Aorta (tissue), 5 donors: ENCODE measurements at regions not wholly inside any gene's neighbourhood (a gene's known extent, or its start where the extent isn't known, plus 50 kb on each side); places are given as distances from the start of the nearest gene placed in this dataset.

Experiments used
- ATAC-seq: fragments of 200-7000 bp; cut with Tn5 transposase; one replicate; pipeline ENCODE4 v1.9.1; 2022; ENCODE audit warnings: moderate library complexity; ENCODE audit not compliant: low FRiP score
- DNase-seq, 2 donors: peaks; one replicate each; pipeline ENCODE4 v3.0.0-alpha.2; 2020
- H3K27ac ChIP-seq, 2 donors: one replicate each; pipeline ENCODE4 v1.5.1; 2013; ENCODE audit warnings: low read length in 2 of 2, mild to moderate bottlenecking in 2 of 2, moderate library complexity in 2 of 2, control low read depth in 1 of 2, inconsistent platforms in 1 of 2, low read depth in 1 of 2
- H3K27me3 ChIP-seq, 2 donors: one replicate each; pipeline ENCODE4 v1.6.1; 2013; ENCODE audit warnings: control low read depth in 1 of 2, low read length in 1 of 2, mild to moderate bottlenecking in 1 of 2, moderate library complexity in 1 of 2; ENCODE audit not compliant: insufficient read depth in 2 of 2, control insufficient read depth in 1 of 2
- H3K36me3 ChIP-seq, 2 donors: one replicate each; pipeline ENCODE4 v1.6.1; 2013; ENCODE audit warnings: control low read depth in 1 of 2, low read length in 1 of 2, mild to moderate bottlenecking in 1 of 2; ENCODE audit not compliant: insufficient read depth in 2 of 2, control insufficient read depth in 1 of 2
- H3K4me1 ChIP-seq, 2 donors: one replicate each; pipeline ENCODE4 v1.6.1; 2013; ENCODE audit warnings: low read length in 2 of 2, control low read depth in 1 of 2, mild to moderate bottlenecking in 1 of 2, moderate library complexity in 1 of 2; ENCODE audit not compliant: insufficient read depth in 2 of 2, control insufficient read depth in 1 of 2
- H3K4me3 ChIP-seq, 2 donors: one replicate each; pipeline ENCODE4 v1.5.1; 2013; ENCODE audit warnings: low read length in 2 of 2, control low read depth in 1 of 2, mild to moderate bottlenecking in 1 of 2
- H3K9me3 ChIP-seq: one replicate; pipeline ENCODE4 v1.6.1; 2013; ENCODE audit warnings: mild to moderate bottlenecking, low read length; ENCODE audit not compliant: control insufficient read depth
- WGBS, 2 donors: extraction: QIAGEN DNeasy Blood & Tissue Kit; methylation state at CpG; one replicate each; pipeline ENCODE4 v1.1.7; 2013; 5-methylcytosine and 5-hydroxymethylcytosine counted together
- intact Hi-C, 2 donors: fragments of 100-400 bp; cut with DNase I; formaldehyde crosslinking; loops; one replicate each; pipeline versions ENCODE4 v1.14.2 to v1.15.0; 2022
- donor health status: healthy with polysubstance abuse.
- donor health status: Bipolar disorder and iron deficiency.
- donor health status: DM: no; HTN: no; CAD: no.
- donor health status: DM: no; HTN: no; CAD: no.
- donor health status: DM: yes; HTN: yes; CAD: no.

DNA sequence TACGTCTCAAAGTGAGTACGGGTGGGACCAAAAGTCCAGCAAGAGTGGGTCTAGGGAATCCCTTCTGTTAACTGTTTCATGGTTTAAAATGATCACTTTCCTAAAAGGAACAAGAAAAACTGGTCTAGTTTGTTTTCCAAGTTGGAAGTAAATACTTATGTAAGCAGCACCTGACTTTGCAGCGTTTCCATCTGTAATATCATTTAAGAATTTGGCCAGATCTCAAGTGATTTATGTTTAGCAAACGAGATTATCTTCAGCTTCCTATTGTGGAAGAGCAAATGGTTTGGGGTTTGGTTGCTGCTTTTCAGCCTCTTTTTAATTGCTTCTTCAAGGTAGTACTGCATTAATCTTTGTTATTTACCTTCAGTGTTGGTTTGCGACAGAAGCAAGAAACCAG lies 50.4 kb downstream of the FHIP1A start:
- Histone ChIP-seq H3K27ac (no peak overlapping the region), H3K9me3 (no peaks in the 10 kb centered on the region), H3K36me3 (no peaks in the 10 kb centered on the region), H3K4me1 (no peaks in the 10 kb centered on the region), H3K27me3 (no peaks in the 10 kb centered on the region), H3K4me3 (no peak overlapping the region)
- WGBS, 2 donors: 23 to 32% methylated on average over 5 of the region's 5 CpGs
- ATAC-seq (no peak), DNase-seq (no peak)
- intact Hi-C loops: no loop called here

DNA sequence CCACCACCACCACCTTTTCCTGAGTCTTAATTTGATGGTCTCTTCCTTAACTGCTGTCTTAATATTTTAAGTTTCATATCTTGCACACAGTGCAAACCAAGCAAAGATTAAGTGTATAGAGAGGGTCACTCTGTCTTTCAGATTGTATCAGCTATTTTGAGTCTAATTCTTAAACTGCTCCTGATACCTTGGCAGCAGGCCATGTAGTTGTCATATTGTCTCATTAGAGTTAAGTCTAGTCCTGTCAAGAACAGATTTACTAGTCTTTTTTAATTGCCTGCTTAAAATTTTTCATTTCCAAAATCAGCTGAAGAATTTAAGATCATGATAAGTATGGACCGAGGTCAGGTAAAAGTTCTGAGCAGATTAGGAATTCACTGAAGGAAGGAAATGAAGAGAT lies 51.5 kb downstream of the FHIP1A start:
- H3K4me1 ChIP-seq: no peaks in the 10 kb centered on the region
- H3K27me3 ChIP-seq: no peaks in the 10 kb centered on the region
- H3K27ac ChIP-seq: no peak overlapping the region
- no peak for ATAC-seq
- intact Hi-C loops: no loop called here
- H3K4me3 ChIP-seq: no peak overlapping the region
- peaks cover 2% of the 10 kb centered on the region for H3K9me3 ChIP-seq
- DNase-seq: no peak
- 23% methylated on average over 1 of the region's 1 CpG for WGBS, 2 donors
- no peaks in the 10 kb centered on the region for H3K36me3 ChIP-seq

DNA sequence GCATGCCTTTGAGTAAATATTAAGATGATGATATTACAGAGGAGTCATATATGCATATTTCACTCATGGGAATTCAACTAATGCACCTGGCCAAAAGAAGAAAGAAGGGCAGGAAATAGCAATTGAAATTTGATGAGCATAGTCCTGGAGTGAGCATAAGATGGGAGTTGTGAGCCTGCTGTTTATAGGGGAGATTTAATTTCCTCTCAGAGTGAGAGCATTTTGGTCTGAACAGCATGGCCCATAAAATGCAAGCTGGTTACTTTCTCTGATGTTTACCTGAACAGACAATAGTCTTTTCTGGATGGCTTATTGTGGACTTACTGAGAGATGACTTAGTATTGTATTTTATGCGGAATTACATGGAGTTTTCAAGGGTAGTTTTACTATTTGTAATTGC lies 53.6 kb downstream of the FHIP1A start:
- ATAC-seq (no peak), DNase-seq (no peak)
- Histone ChIP-seq H3K9me3 (peaks cover 2% of the 10 kb centered on the region), H3K27me3 (no peaks in the 10 kb centered on the region), H3K4me1 (no peaks in the 10 kb centered on the region), H3K4me3 (no peak overlapping the region), H3K27ac (no peak overlapping the region), H3K36me3 (no peaks in the 10 kb centered on the region)
- intact Hi-C loops: no loop called here
- 92 to 96% methylated on average over 1 of the region's 1 CpG for WGBS, 2 donors

DNA sequence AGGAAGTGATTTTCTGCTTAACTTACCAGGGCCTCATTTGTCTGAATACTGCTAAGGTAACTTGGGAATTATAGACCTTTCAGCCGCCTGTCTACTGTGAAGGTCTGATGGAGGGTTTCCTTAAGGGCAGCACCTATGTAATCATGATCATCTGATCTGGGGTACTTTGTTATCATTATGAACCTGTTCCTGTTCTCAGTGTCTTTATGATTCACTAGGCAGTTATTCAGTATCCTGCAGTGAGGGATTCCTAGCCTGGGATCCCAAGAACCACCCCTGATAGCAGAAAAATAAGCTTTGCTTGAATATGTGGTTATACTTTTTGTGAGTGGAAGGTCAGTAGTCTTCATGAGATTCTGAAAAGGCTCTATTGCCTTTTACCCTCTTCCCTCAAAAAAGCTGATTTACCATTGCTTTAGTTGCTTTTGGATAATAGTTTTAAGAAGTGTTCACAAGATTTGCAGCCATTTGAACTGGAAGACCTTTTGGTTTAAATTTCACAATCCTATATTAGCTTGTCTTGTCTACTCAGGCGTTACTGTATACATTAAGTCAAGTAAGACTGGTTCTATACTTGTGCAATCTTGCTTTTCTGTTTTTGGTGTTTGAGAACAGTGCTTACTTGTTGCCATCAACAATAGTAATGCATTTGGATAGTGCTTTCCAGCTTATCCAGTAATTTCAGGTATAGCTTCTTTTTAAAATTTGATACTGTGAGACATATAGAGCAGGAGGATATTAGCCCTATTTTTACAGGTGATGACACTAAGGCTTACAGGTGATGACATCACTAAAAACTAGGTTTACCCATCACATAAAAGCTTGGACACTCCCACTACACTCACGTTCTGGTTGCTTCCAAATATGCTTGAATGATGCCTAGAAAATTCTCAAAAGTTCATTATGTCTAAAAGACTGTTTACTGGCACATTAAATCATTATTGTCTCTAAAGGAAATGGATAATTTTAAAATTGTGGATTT lies 60.0 kb downstream of the FHIP1A start:
- no peak for DNase-seq
- H3K4me3 ChIP-seq: no peak overlapping the region
- H3K36me3 ChIP-seq: no peaks in the 10 kb centered on the region
- ATAC-seq: no peak
- no peaks in the 10 kb centered on the region for H3K27me3 ChIP-seq
- no peaks in the 10 kb centered on the region for H3K4me1 ChIP-seq
- 71 to 72% methylated on average over 3 of the region's 3 CpGs for WGBS, 2 donors
- intact Hi-C loops: no loop called here
- peaks cover 2% of the 10 kb centered on the region for H3K9me3 ChIP-seq
- H3K27ac ChIP-seq: no peak overlapping the region

DNA sequence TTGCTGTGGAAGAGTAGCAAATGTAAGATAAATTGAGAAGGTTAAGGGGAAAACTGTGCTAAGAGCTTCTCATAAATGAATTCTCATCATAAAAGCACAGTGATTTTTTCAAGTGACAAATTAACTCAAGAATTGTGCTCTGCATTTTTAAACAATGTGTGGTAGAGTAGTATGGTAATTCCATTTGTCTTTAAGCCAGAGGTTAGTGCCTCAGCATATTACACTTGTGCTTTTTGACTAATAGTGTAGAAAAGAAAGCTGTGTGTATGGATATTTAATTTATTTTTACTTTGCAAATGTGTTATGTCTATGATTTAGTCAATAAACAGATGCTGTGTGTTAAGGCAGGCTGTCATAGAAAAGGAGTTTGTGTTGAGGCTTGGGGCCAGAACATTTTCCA lies 61.0 kb downstream of the FHIP1A start:
- Histone ChIP-seq H3K4me1 (no peaks in the 10 kb centered on the region), H3K36me3 (no peaks in the 10 kb centered on the region), H3K27me3 (no peaks in the 10 kb centered on the region), H3K9me3 (no peaks in the 10 kb centered on the region), H3K4me3 (no peak overlapping the region), H3K27ac (no peak overlapping the region)
- intact Hi-C loops: no loop called here
- DNase-seq (no peak), ATAC-seq (no peak)

DNA sequence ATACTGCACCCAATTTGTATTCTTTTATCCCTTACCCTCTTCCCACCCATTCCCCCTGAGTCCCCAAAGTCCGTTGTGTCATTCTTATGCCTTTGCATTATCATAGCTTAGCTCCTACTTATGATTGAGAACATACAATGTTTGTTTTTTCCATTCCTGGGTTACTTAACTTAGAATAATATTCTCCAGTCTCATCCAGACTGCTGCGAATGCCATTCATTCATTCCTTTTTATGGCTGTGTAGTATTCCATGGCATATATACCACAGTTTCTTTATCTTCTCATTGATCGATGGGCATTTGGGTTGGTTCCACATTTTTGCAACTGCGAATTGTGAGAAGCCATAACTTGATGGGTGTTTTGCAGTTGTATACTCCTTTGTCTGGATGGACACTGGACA lies 62.8 kb downstream of the FHIP1A start:
- 84 to 88% methylated on average over 4 of the region's 4 CpGs for WGBS, 2 donors
- intact Hi-C loops: no loop called here
- DNase-seq (no peak), ATAC-seq (no peak)
- Histone ChIP-seq H3K36me3 (no peaks in the 10 kb centered on the region), H3K27ac (no peak overlapping the region), H3K27me3 (no peaks in the 10 kb centered on the region), H3K9me3 (no peaks in the 10 kb centered on the region), H3K4me1 (no peaks in the 10 kb centered on the region), H3K4me3 (no peak overlapping the region)

DNA sequence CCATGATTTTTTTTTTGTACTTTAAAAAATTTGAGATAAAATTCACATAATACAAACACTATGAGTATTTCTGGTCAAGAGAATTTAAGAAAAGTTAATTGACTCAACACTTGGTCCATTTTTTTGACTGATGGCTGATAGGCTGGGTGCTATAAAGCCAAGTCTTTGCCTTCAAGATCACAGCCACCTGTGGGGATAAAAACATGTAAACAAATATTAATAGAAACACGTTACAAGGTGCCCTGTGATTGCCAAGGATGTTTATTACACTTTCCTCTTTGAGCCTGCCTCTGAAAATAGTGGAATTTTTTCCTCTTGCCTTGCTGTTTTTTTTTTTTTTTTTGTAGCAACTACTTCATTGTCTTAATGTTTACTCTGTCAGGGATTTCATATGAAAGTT lies 63.3 kb downstream of the FHIP1A start:
- 31 to 50% methylated on average over 1 of the region's 1 CpG for WGBS, 2 donors
- H3K27ac ChIP-seq: no peak overlapping the region

DNA sequence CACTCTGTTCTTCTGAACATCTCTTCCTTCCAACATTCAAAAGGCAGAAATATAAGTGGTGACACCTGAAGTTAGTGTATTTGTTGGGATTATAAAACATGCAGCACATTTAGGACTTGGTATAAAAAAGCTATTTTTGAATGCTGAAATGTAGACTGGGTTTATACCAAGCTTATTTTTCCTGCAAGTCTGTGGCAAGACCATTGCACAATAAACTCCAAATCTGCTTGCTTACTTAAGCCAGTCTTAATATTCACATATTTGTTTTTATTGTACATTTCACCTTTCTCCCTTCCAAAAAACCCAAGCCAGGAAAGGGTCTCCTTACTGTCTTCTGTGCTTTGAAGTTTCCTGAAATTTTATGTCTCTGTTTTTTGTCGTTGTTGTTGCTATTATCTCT lies 63.7 kb downstream of the FHIP1A start:
- DNase-seq (no peak), ATAC-seq (no peak)
- intact Hi-C loops: no loop called here
- Histone ChIP-seq H3K36me3 (no peaks in the 10 kb centered on the region), H3K27ac (no peak overlapping the region), H3K4me1 (no peaks in the 10 kb centered on the region), H3K9me3 (no peaks in the 10 kb centered on the region), H3K4me3 (no peak overlapping the region), H3K27me3 (no peaks in the 10 kb centered on the region)
- 58 to 65% methylated on average over 1 of the region's 1 CpG for WGBS, 2 donors

More for the DNA sequence above, 63.3 kb downstream of the FHIP1A start:
- Histone ChIP-seq H3K36me3 (no peaks in the 10 kb centered on the region), H3K4me3 (no peak overlapping the region), H3K9me3 (no peaks in the 10 kb centered on the region), H3K27me3 (no peaks in the 10 kb centered on the region), H3K4me1 (no peaks in the 10 kb centered on the region)
- ATAC-seq (no peak), DNase-seq (no peak)
- intact Hi-C loops: no loop called here

DNA sequence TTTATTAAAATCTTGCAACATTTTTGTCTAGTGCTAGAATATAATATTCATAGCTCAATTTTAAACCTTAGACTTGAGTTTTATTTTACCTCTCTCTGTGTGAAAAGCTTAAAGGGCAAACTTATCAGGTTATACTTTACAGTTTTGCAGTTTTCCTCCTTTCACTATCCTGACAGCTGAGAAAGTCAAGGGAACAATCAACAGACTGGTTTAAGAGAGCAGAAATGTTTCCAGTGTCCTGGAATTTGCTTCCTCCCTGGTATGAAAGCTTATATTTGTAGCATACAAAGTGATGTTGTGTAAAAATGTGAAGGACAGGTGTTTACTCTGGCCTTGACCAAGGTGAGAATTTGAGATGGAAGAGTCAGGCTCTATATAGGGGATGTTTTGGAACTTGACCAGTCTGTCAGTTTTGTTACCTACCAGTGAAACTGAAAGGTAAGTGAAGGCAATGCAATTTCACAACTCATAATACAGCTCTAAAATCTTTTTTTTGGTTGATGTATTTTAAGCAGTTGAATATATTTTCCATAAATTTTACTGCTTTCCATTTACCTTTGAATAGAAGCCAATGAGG lies 64.6 kb downstream of the FHIP1A start:
- Histone ChIP-seq H3K9me3 (no peaks in the 10 kb centered on the region), H3K27me3 (no peaks in the 10 kb centered on the region), H3K36me3 (no peaks in the 10 kb centered on the region), H3K4me3 (no peak overlapping the region), H3K27ac (no peak overlapping the region), H3K4me1 (no peaks in the 10 kb centered on the region)
- ATAC-seq (no peak), DNase-seq (no peak)
- intact Hi-C loops: no loop called here
